ENCODE measurements at regions not wholly inside any gene's neighbourhood (a gene's known extent, or its start where the extent isn't known, plus 50 kb on each side); places are given as distances from the start of the nearest gene placed in this dataset.
"Not testable (repeated sequence)": the region's sequence is repeated elsewhere in the genome, so short reads cannot be mapped to it uniquely, and the experiment has no call there.

DNA sequence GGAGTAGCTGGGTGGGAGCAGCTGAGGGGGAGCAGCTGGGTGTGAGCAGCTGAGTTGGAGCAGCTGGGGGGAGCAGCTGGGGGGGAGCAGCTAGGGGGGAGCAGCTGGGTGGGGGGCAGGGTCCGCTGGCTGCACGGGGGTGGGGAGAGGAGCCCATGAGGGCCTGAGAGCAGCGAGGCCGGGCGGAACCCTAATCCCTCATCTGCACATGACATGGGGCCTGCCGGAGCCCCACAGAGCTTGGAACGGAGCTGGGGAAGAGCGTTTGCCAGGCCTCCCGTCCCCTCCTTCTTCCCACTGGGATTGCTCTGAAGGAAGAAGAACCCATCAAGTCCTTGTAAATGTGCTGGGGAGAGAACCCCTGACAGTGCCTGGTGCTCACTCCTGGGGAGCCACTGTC lies 83.2 kb upstream of the LPCAT1 start:
- H3K9me2 ChIP-seq (ENCODE audit: insufficient read depth); H3K9me3 ChIP-seq (ENCODE audit: control insufficient read depth in 1 of 2, insufficient read depth in 1 of 2, low read depth in 1 of 2, low read length in 2 of 2); intact Hi-C loops (cut with micrococcal nuclease); BruUV-seq (replicated peaks); H3K4me1 ChIP-seq (ENCODE audit: control insufficient read depth in 1 of 2, insufficient read depth in 2 of 2, low read length in 2 of 2); H3K27ac ChIP-seq (ENCODE audit: low read depth, low read length); DNase-seq (ENCODE audit: low read depth, low spot score); H4K20me1 ChIP-seq (ENCODE audit: insufficient read depth); H3K79me2 ChIP-seq (ENCODE audit: insufficient read depth, low read length); H3K9ac ChIP-seq (ENCODE audit: low read length); H3K4me2 ChIP-seq (ENCODE audit: low read length); ATAC-seq; H3K27me3 ChIP-seq (ENCODE audit: insufficient read depth, low read length); H3K4me3 ChIP-seq (replicated peaks in 1 of 2; ENCODE audit: low read depth in 1 of 2, low read length in 2 of 2); H2AFZ ChIP-seq (ENCODE audit: low read depth, low read length, poor library complexity, severe bottlenecking); CTCF ChIA-PET; H3K36me3 ChIP-seq (ENCODE audit: control insufficient read depth in 1 of 2, insufficient read depth in 2 of 2, low read length in 2 of 2); RAD21 ChIA-PET (ENCODE audit: low non-redundant PET in 1 of 2, low total read pairs in 2 of 2, uncharacterized antibody in 2 of 2, unreplicated experiment in 2 of 2): not testable (repeated sequence)
- POLR2A ChIA-PET, result interaction anchor here (0.7 kb wide), 1 partner anchor 266 kb away, joined by 4 read pairs; no protein-coding TSS in a partner anchor

DNA sequence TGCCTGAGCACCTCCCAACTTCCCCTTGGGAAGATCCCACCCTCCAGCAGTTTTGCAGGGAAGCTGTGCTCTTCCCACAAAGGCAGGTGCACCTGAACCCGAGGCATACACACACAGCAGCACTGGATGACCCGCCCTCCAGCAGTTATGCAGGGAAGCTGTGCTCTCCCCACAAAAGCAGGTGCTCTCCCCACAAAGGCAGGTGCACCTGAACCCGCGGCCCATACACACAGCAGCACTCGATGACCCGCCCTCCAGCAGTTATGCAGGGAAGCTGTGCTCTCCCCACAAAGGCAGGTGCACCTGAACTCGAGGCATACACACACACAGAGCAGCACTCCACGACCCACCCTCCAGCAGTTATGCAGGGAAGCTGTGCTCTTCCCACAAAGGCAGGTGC lies 80.2 kb upstream of the LPCAT1 start:
- H3K4me1 ChIP-seq (ENCODE audit: control insufficient read depth in 1 of 2, insufficient read depth in 2 of 2, low read length in 2 of 2), result not testable (repeated sequence)

DNA sequence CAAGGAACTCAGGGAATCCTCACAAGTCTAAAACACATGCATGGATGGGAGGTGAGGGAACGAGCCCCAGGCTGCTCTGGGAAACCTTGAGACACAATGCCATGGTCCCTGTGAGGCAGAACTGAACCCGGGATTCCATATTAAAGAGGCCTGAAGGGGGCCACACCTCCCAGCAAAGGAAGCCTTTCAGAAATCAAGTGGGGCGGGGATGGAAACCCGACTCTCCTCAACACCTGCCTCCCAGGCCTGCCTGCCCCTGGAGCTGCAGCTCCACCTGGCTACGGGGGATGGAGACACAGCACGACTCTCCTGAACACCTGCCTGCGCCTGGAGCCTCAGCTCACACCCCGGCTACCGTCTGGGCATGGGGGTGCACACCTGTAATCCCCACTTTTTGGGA lies 77.8 kb upstream of the LPCAT1 start:
- CTCF ChIA-PET, result interaction anchor here (0.7 kb wide), 1 partner anchor 90 kb away, joined by 3 read pairs; no protein-coding TSS in a partner anchor
- not testable (repeated sequence) for H3K27me3 ChIP-seq (ENCODE audit: insufficient read depth, low read length)
- peak; percentile 99 for ATAC-seq

More for the DNA sequence above, 80.2 kb upstream of the LPCAT1 start:
- H3K9me3 ChIP-seq (ENCODE audit: control insufficient read depth in 1 of 2, insufficient read depth in 1 of 2, low read depth in 1 of 2, low read length in 2 of 2); POLR2A ChIA-PET; H3K27me3 ChIP-seq (ENCODE audit: insufficient read depth, low read length); BruUV-seq (replicated peaks); CTCF ChIA-PET; DNase-seq (ENCODE audit: low read depth, low spot score); H2AFZ ChIP-seq (ENCODE audit: low read depth, low read length, poor library complexity, severe bottlenecking); H3K36me3 ChIP-seq (ENCODE audit: control insufficient read depth in 1 of 2, insufficient read depth in 2 of 2, low read length in 2 of 2); H3K79me2 ChIP-seq (ENCODE audit: insufficient read depth, low read length); ATAC-seq; H3K4me2 ChIP-seq (ENCODE audit: low read length); H3K4me3 ChIP-seq (replicated peaks in 1 of 2; ENCODE audit: low read depth in 1 of 2, low read length in 2 of 2); H3K9ac ChIP-seq (ENCODE audit: low read length); RAD21 ChIA-PET (ENCODE audit: low non-redundant PET in 1 of 2, low total read pairs in 2 of 2, uncharacterized antibody in 2 of 2, unreplicated experiment in 2 of 2); H3K9me2 ChIP-seq (ENCODE audit: insufficient read depth); H4K20me1 ChIP-seq (ENCODE audit: insufficient read depth); H3K27ac ChIP-seq (ENCODE audit: low read depth, low read length): not testable (repeated sequence)
- intact Hi-C loops (cut with micrococcal nuclease), result loop anchor here (5.0 kb wide), 3 partner anchors 38 to 437 kb away; no protein-coding TSS in a partner anchor

More for the DNA sequence above, 77.8 kb upstream of the LPCAT1 start:
- H3K79me2 ChIP-seq (ENCODE audit: insufficient read depth, low read length); H3K9ac ChIP-seq (ENCODE audit: low read length); H3K9me2 ChIP-seq (ENCODE audit: insufficient read depth); H3K4me3 ChIP-seq (replicated peaks in 1 of 2; ENCODE audit: low read depth in 1 of 2, low read length in 2 of 2); RAD21 ChIA-PET (ENCODE audit: low non-redundant PET in 1 of 2, low total read pairs in 2 of 2, uncharacterized antibody in 2 of 2, unreplicated experiment in 2 of 2); BruUV-seq (replicated peaks); H4K20me1 ChIP-seq (ENCODE audit: insufficient read depth); POLR2A ChIA-PET; H3K9me3 ChIP-seq (ENCODE audit: control insufficient read depth in 1 of 2, insufficient read depth in 1 of 2, low read depth in 1 of 2, low read length in 2 of 2); H3K4me1 ChIP-seq (ENCODE audit: control insufficient read depth in 1 of 2, insufficient read depth in 2 of 2, low read length in 2 of 2); H2AFZ ChIP-seq (ENCODE audit: low read depth, low read length, poor library complexity, severe bottlenecking); H3K27ac ChIP-seq (ENCODE audit: low read depth, low read length); H3K36me3 ChIP-seq (ENCODE audit: control insufficient read depth in 1 of 2, insufficient read depth in 2 of 2, low read length in 2 of 2): not testable (repeated sequence)
- intact Hi-C loops (cut with micrococcal nuclease), result loop anchor here (5.0 kb wide), 3 partner anchors 41 to 434 kb away; no protein-coding TSS in a partner anchor
- peak; percentile 69 for DNase-seq (ENCODE audit: low read depth, low spot score)
- peak overlapping the region; percentile 36; the same call in 1 of the 2 replicates for H3K4me2 ChIP-seq (ENCODE audit: low read length)
- TF ChIP-seq RAD21 (IDR thresholded peaks at IDR 0.05; ENCODE audit: low read depth) (peak; percentile 72), CBX3 (IDR thresholded peaks at IDR 0.05; ENCODE audit: low read depth) (0 out of 2 replicates have a peak, but pooled peaks have one; percentile 30)
- TF ChIP-seq, protein P1, sequence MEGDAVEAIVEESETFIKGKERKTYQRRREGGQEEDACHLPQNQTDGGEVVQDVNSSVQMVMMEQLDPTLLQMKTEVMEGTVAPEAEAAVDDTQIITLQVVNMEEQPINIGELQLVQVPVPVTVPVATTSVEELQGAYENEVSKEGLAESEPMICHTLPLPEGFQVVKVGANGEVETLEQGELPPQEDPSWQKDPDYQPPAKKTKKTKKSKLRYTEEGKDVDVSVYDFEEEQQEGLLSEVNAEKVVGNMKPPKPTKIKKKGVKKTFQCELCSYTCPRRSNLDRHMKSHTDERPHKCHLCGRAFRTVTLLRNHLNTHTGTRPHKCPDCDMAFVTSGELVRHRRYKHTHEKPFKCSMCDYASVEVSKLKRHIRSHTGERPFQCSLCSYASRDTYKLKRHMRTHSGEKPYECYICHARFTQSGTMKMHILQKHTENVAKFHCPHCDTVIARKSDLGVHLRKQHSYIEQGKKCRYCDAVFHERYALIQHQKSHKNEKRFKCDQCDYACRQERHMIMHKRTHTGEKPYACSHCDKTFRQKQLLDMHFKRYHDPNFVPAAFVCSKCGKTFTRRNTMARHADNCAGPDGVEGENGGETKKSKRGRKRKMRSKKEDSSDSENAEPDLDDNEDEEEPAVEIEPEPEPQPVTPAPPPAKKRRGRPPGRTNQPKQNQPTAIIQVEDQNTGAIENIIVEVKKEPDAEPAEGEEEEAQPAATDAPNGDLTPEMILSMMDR (IDR thresholded peaks at IDR 0.05 in 2 of 3, conservative IDR thresholded peaks at IDR 0.05 in 1 of 3; ENCODE audit: borderline replicate concordance in 1 of 3, insufficient read depth in 1 of 3, low read depth in 2 of 3, low read length in 2 of 3), result peak; percentile 64 to 75 (median 65); a peak in 5 of 6 replicates
